Hepatocyte (in vitro differentiated cells): ENCODE measurements at regions not wholly inside any gene's neighbourhood (a gene's known extent, or its start where the extent isn't known, plus 50 kb on each side); places are given as distances from the start of the nearest gene placed in this dataset.

Experiments
- DNase-seq: peaks from one replicate; pipeline ENCODE4 v3.0.0-alpha.2; 2016; ENCODE audit warnings: low spot score
- H2AFZ ChIP-seq: fragments of 200-600 bp; sonication (generic); 2 replicates; pipeline ENCODE4 v1.6.0; 2016; ENCODE audit warnings: antibody characterized with exemption, mild to moderate bottlenecking
- H3K27ac ChIP-seq: fragments of 200-600 bp; sonication (generic); 2 replicates; pipeline ENCODE4 v1.5.1; 2016; ENCODE audit warnings: mild to moderate bottlenecking
- H3K27me3 ChIP-seq: fragments of 200-600 bp; sonication (generic); 2 replicates; pipeline ENCODE4 v1.6.1; 2016
- H3K36me3 ChIP-seq: fragments of 200-600 bp; sonication (generic); replicated peaks from 2 replicates; pipeline ENCODE4 v1.5.1; 2016; ENCODE audit warnings: low read depth; ENCODE audit not compliant: insufficient read depth
- H3K4me1 ChIP-seq: fragments of 200-600 bp; sonication (generic); 2 replicates; pipeline ENCODE4 v1.5.1; 2016; ENCODE audit warnings: mild to moderate bottlenecking, moderate library complexity; ENCODE audit not compliant: insufficient read depth
- H3K4me2 ChIP-seq: fragments of 200-600 bp; sonication (generic); 2 replicates; pipeline ENCODE4 v1.6.0; 2016
- H3K4me3 ChIP-seq: fragments of 200-600 bp; sonication (generic); 2 replicates; pipeline ENCODE4 v1.5.1; 2016; ENCODE audit warnings: mild to moderate bottlenecking
- H3K79me2 ChIP-seq: fragments of 200-600 bp; sonication (generic); 2 replicates; pipeline ENCODE4 v1.6.0; 2017; ENCODE audit warnings: mild to moderate bottlenecking
- H3K9me2 ChIP-seq: fragments of 200-600 bp; sonication (generic); replicated peaks from 2 replicates; pipeline ENCODE4 v1.6.0; 2017; ENCODE audit warnings: mild to moderate bottlenecking; ENCODE audit not compliant: insufficient read depth
- H3K9me3 ChIP-seq: fragments of 200-600 bp; sonication (generic); 2 replicates; pipeline ENCODE4 v1.5.1; 2016; ENCODE audit warnings: low read depth, mild to moderate bottlenecking
- H4K20me1 ChIP-seq: fragments of 200-600 bp; sonication (generic); 2 replicates; pipeline ENCODE4 v1.6.0; 2016; ENCODE audit warnings: mild to moderate bottlenecking; ENCODE audit not compliant: insufficient read depth, poor library complexity, severe bottlenecking
- CTCF ChIP-seq: fragments of 200-600 bp; sonication (generic); IDR thresholded peaks from 2 replicates; pipeline ENCODE4 v1.5.1; 2016; ENCODE audit warnings: antibody characterized with exemption, mild to moderate bottlenecking; ENCODE audit not compliant: poor library complexity
- EZH2 ChIP-seq: fragments of 200-600 bp; sonication (generic); IDR thresholded peaks from 2 replicates; pipeline ENCODE4 v1.6.1; 2016; ENCODE audit warnings: antibody characterized with exemption, mild to moderate bottlenecking, borderline replicate concordance
- EZH2phosphoT487 ChIP-seq: fragments of 200-600 bp; sonication (generic); IDR thresholded peaks from one replicate; pipeline ENCODE4 v1.6.1; 2018; ENCODE audit warnings: antibody characterized with exemption, mild to moderate bottlenecking, low read depth, moderate library complexity; ENCODE audit not compliant: unreplicated experiment, severe bottlenecking
- WGBS: methylation state at CpG from one replicate; pipeline ENCODE4 v1.1.6; 2016; ENCODE audit warnings: low lambda C conversion rate; ENCODE audit errors: missing lambda C conversion rate; 5-methylcytosine and 5-hydroxymethylcytosine counted together

DNA sequence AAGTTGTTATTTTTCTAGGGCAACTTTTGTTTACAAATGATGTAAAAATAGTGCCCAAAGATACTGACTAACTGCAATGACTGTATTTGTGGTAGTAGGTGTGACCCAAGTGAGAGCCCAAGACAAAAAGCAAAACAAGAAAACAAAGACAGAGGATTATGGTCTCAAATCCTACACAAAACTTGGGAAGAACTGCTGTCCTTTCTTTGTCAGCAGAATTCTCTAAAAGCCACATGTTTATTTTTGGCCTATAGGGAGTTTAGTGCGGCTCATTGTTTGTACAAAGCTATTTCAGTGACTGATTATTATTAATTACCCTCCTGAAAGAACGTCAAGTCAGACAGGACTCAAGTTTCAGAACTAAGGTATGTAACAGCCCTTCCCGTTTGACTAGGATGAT lies 509.2 kb upstream of the SLC35B3 start:
- WGBS = 25% methylated on average over 3 of the region's 3 CpGs
- H3K4me1 ChIP-seq = no peaks in the 10 kb centered on the region
- DNase-seq = no peak
- H4K20me1 ChIP-seq = no peaks in the 10 kb centered on the region
- H3K4me3 ChIP-seq = no peak overlapping the region
- no peaks in the 10 kb centered on the region for H3K79me2 ChIP-seq
- no peaks in the 10 kb centered on the region for H3K9me2 ChIP-seq
- H3K36me3 ChIP-seq = no peaks in the 10 kb centered on the region
- no peak overlapping the region for H3K4me2 ChIP-seq
- H3K27me3 ChIP-seq = no peaks in the 10 kb centered on the region
- no peaks in the 10 kb centered on the region for H3K9me3 ChIP-seq
- H2AFZ ChIP-seq = peak overlapping the region; percentile 25
- peak overlapping the region; percentile 69 for H3K27ac ChIP-seq
- TF ChIP-seq EZH2 = no peak
- TF ChIP-seq CTCF = no peak
- no peak for TF ChIP-seq EZH2phosphoT487

DNA sequence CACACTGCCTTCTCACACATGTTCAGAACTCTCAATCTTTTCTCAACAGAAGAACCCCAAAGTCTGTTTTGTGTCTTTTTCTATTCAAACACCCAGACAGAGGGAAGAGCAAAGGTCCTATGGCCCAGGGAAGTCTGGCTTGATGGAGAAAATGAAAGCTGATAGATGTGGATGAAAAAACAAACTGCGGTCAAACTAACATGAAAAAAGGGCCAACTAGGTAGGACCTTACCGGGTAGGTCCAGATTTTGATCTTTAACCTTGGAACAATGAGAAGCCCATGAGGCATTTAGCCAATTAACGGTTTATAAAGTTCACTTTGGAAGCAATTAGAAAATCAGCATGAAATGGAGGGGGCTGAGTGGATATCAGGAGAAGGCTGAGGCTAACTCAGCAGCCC lies 507.7 kb upstream of the SLC35B3 start:
- Histone ChIP-seq H3K9me3 (no peaks in the 10 kb centered on the region), H3K27me3 (no peaks in the 10 kb centered on the region), H3K4me3 (no peak overlapping the region), H3K36me3 (no peaks in the 10 kb centered on the region), H3K4me1 (no peaks in the 10 kb centered on the region), H3K79me2 (no peaks in the 10 kb centered on the region), H4K20me1 (no peaks in the 10 kb centered on the region), H3K4me2 (no peak overlapping the region), H3K9me2 (no peaks in the 10 kb centered on the region), H3K27ac (no peak overlapping the region), H2AFZ (no peak overlapping the region)
- 69% methylated on average over 3 of the region's 3 CpGs for WGBS
- TF ChIP-seq EZH2phosphoT487 = no peak
- no peak for TF ChIP-seq CTCF
- no peak for TF ChIP-seq EZH2
- no peak for DNase-seq

GRCh38 chr6:8941577-8941976 lies 506.2 kb upstream of the SLC35B3 start:
- H3K79me2 ChIP-seq = no peaks in the 10 kb centered on the region
- 80% methylated on average over 2 of the region's 2 CpGs for WGBS
- H3K4me2 ChIP-seq = no peak overlapping the region
- H4K20me1 ChIP-seq = no peaks in the 10 kb centered on the region
- no peak for DNase-seq
- H3K27ac ChIP-seq = no peak overlapping the region
- H2AFZ ChIP-seq = no peak overlapping the region
- no peaks in the 10 kb centered on the region for H3K9me2 ChIP-seq
- H3K36me3 ChIP-seq = no peaks in the 10 kb centered on the region
- H3K9me3 ChIP-seq = no peaks in the 10 kb centered on the region
- no peaks in the 10 kb centered on the region for H3K4me1 ChIP-seq
- no peak for TF ChIP-seq EZH2phosphoT487
- TF ChIP-seq CTCF = no peak
- TF ChIP-seq EZH2 = no peak
- no peaks in the 10 kb centered on the region for H3K27me3 ChIP-seq
- H3K4me3 ChIP-seq = no peak overlapping the region

GRCh38 chr6:8940356-8940755 lies 505.0 kb upstream of the SLC35B3 start:
- Histone ChIP-seq H3K79me2 (no peaks in the 10 kb centered on the region), H3K4me3 (no peak overlapping the region), H3K27ac (no peak overlapping the region), H3K9me3 (no peaks in the 10 kb centered on the region), H3K4me2 (no peak overlapping the region), H2AFZ (no peak overlapping the region), H3K27me3 (no peaks in the 10 kb centered on the region), H3K4me1 (no peaks in the 10 kb centered on the region), H4K20me1 (no peaks in the 10 kb centered on the region), H3K36me3 (no peaks in the 10 kb centered on the region), H3K9me2 (no peaks in the 10 kb centered on the region)
- DNase-seq = no peak
- 81% methylated on average over 6 of the region's 6 CpGs for WGBS
- TF ChIP-seq EZH2 (no peak), CTCF (no peak), EZH2phosphoT487 (no peak)
